ENCODE measurements at regions not wholly inside any gene's neighbourhood (a gene's known extent, or its start where the extent isn't known, plus 50 kb on each side); places are given as distances from the start of the nearest gene placed in this dataset.

- TF ChIP-seq CTCF (IDR thresholded peaks at IDR 0.05) (no peak), POLR2A (IDR thresholded peaks at IDR 0.05) (no peak)
These were observed 152.1 kb upstream of the LYZL2 start for GRCh38 chr10:30781670-30782121.

All from lower leg skin (tissue), 3 donors.